ENCODE measurements at regions not wholly inside any gene's neighbourhood (a gene's known extent, or its start where the extent isn't known, plus 50 kb on each side); places are given as distances from the start of the nearest gene placed in this dataset.
"Not testable (repeated sequence)": the region's sequence is repeated elsewhere in the genome, so short reads cannot be mapped to it uniquely, and the experiment has no call there.

DNA sequence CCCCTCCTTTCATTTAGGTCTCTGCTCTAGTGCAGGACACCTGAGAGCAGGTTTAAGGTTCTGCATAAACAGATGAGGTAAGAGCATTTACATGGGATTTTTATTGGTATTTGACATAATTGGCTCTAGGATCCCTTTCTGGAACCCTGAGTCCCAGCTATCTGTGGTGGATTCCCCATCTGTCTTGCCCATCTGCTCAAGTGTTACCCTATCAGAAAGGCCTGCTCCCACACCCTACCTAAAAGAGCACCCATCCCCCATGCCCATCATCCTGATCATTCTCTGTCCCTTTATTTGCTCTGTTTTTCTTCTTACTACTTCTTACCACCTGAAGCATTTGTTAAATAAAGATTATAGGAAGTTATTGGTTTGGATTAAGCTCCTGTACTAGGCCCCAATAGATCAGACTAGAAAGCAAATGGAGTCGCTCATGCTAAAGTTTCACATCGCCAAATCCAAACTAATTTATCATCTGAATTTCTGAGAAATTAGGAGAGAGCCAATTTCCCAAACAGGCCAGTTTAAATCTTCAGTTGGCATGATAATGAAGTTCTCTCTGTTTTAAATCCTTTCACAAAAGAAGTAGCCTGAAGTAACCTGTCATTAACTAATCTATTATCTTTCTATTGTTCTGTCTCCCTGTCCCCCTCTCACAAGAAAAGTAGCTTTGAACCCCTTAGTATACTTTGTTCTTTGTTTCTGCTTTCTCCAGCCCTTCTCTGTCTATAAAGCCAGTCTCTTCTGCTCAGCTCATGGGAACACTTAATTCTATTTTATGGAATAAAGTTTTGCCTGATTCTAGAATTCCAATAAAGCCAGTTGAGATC lies 178.6 kb downstream of the ZNF674 start:
- DNase-seq = no peak

DNA sequence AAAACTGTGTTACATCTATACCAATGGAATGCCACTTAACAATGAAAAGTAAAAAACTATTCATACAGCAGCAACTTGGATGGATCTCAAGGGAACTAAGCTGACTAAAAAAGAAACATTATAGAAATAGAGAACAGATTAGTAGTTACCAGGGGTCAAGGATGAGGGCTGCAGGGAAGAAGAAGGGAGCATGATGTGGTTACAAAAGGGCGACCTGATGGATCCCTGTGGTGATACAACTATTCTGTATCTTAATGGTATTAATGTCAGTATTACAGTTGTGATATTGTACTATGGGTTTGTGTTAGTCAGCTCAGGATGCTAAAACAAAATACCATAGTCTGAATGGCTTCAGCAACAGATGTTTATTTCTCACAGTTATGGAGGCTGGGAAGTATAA lies 190.7 kb downstream of the ZNF674 start:
- no peak for DNase-seq

- no peak for DNase-seq
Measured at GRCh38 chrX:46341767-46342322, 203.4 kb downstream of the ZNF674 start.

DNA sequence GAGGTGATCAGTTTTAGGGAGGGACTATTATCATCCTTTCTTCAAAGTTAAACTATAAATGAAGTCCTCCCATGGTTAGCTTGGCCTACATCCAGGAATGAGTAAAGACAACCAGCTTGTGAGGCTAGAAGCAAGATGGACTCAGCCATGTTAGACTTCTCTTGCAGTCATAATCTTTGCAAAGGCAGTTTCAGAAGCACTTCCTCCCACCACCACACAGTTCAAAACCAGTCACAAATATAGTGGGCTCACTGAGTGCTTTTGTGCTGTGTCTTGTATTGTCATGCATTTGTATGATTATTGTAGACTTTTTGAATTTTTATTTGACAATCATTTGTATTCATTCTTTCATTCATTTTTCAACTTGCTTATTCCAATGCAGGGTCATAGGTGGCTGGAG lies 204.5 kb downstream of the ZNF674 start:
- no peak for DNase-seq

DNA sequence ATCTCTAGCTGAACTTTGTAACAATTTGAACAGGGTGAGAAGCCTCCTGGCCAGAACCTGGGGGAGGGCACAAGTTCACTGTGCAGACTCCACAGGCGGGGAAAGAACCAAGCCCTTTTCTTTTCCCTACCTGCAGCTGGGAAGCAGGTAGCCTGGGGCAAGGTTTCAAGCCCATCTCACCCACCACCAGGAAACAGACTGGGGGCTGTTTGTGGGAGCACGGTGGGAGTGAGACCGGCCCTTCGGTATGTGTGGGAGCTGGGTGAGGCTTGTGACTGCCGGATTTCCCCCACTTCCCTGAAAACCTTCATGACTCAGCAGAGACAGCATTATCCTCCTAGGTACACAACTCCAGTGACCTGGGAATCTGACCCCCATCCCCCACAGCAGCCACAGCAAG lies 211.7 kb downstream of the ZNF674 start:
- no peak for DNase-seq

DNA sequence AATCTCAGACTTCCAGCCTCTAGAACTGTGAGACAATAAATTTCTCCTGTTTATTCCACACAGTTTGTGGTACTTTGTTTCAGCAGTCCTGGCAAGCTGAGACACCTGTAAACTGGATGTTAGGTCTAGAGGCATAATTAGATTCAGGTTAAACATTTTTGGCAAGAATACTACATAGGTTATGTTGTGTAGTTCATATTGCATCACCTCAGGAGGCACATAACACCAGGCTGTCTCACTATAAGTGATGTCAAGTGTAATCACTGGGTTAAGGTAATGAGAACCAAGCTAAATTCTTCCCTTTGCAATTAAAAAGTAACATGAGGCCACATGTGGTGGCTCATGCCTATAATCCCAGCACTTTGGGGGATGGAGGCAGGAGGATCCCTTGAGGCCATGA lies 214.2 kb downstream of the ZNF674 start:
- DNase-seq = no peak

GRCh38 chrX:46330513-46330912 lies 214.7 kb downstream of the ZNF674 start:
- no peak for DNase-seq

DNA sequence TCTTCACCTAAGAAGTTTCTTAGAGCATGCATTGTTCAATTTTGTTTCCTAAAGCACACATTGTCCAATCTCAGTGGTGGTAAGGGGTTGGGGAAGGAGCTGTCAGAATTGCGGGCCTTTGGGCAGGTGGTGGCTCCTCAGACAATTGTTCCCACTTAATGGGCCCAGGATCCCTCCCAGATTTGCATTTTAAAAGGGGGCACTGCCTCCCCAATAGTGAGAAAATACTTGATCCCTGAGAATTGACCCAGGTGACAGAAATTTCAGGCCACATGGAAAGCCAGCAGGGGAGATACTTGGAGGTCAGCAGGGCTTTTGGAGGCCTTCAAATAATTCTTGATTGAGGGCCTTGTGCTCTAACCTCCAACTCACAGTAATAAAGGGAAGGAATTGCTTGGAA lies 217.1 kb downstream of the ZNF674 start:
- no peak for DNase-seq

DNA sequence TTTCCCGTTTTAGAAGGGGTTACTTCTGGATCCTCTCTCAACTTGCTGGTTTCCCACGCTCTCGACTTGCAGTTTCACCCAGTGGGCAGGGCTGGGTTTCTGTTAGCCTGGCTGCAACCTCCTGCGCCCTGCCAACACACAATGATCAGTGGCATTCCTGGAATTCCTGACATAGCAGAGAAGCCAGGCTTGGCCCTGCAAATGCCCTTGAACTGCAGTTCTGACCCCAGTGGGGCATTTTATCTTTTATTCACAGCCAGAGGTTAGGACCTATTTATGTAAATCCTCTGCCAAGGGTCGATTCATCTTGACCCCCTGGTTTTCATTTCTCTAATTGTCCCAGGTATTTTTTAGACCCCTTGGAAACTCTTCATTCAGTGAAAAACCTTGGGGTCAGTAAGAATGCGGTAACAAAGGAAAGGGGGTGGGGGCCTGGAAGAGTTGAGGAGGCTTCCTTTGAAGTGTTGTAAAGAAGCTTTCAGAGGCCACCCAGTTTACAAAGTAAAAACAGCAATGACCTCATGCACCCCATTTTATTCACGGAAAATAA lies 217.6 kb downstream of the ZNF674 start:
- DNase-seq = no peak

DNA sequence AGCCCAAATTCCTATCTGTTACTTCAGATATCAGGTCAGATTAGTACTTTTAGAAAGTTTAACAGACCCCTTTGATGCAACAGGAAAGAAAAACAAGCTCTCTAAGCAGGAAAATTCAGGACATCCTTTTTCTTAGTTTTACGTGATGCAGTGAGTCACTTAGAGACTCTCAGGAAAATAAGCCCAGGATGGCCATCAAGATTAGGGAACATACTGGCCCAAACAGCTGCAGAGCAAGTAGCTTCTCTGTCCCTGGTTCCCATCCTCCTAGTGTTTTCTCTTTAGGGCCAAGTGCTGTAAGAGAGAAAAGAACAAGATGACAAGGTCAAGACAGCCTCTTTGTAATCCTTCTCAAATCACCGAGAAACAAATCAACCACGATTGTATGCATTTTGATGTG lies 219.1 kb downstream of the ZNF674 start:
- DNase-seq = no peak

DNA sequence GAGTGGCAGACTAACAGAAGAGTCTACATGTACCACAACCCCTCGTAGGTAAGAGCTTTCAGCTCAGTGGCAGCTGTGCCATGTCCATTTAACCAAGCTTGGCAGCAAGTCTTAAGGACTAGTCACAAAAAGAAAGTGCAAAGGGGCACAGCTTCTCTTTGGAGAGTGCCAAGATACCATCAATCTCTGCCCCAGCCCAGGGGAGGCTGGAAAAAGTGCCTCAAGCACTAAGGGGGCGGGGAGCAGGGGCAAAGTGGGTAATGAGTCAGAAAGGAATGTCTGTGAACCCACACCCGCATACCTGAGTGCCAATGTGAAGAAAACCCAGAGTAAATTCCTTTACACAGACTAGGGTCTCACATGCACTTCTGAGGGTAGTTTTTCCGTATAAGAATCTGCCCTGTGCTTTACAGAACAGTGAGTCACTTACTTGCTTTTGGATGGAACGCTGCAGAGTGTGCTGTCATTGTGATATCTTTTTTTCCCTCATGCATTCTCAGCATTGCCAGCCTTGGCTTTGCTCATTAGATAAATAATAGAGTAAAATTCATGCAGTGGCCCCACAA lies 219.8 kb downstream of the ZNF674 start:
- DNase-seq = no peak

- DNase-seq = no peak
Measured at GRCh38 chrX:46324166-46324565, 221.1 kb downstream of the ZNF674 start.

GRCh38 chrX:46322929-46323328 lies 222.3 kb downstream of the ZNF674 start:
- not testable (repeated sequence) for DNase-seq

DNA sequence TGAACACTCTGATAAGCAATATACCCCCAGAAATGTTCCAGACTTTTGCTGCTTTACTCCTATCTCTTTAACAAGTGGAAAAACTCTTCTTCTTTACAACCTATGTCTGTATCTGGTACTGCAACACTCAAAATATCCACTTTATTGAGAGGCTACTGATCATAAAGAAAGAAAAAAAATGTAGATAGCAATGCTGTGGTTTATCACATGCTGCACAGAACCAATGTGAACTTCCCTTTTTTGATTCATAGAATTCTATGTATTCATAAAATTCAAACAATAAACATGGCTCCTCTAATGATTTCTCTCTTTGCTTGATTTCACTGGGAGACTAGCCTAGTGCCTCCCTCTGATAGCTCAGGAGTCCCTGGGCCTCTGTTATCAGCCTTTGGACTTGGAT lies 223.5 kb downstream of the ZNF674 start:
- no peak for DNase-seq

- DNase-seq = no peak
Measured at GRCh38 chrX:46319750-46320149, 225.5 kb downstream of the ZNF674 start.

DNA sequence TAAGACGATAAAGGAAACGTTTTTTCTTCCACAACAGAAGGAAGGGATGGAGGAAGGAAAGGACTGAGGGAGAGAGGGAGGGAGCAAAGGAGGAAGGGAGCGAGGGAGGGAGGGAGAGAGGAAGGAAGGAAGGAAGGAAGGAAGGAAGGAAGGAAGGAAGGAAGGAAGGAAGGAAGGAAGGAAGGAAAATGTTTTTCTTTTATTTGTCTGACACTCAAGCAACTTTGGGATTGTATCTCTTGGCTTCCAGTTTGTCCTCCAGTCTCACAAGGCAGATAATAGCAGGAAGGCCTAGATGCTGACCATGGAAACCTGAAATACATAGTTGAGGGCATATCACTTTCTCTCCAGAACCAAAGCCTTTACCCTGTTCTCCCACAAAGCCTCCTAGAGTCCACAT lies 226.7 kb downstream of the ZNF674 start:
- DNase-seq = no peak

DNA sequence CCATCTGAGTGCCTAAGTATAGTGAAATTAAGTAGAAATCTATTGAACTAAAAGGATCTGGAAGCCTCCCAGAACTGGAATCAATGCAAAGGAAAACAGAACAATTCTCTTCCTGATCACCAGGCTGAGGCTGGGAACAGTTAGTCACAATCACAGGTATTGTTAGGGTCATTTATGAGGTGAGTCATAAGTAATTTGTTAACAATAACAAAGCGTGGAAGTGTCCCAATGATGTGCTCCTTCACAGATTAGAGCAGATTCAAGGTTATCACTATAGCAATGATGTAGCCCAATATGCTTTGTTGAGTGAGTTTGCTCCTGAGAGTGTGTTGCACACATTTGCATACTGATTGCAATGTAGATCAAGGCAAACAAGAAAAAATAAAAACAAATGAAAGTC lies 228.1 kb downstream of the ZNF674 start:
- DNase-seq = no peak

DNA sequence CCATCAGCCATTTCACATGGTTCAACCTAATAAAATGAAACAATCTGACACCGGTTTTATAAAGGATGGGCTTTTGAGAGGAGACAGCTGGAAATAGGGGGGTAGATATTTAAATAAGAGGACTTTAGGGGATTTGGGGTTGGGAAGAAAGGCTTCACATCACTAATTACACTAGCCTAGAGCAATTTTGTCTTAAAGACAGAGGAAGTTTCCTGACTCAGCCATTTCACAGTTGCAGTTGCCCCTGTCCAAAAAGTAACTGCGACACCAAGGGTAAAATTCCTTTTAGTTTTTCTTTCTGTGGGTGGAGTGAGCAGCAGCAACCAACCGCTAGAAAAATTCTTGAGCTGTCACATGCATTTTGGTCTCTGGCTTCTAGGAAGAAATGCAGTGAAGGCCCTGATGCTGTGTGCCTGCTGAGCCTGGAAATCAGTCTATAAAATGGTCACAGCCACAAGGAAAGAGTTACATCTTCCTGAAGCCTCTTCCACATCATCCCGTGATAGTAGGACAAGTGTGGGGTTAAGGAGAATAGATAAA lies 233.6 kb downstream of the ZNF674 start:
- no peak for DNase-seq

DNA sequence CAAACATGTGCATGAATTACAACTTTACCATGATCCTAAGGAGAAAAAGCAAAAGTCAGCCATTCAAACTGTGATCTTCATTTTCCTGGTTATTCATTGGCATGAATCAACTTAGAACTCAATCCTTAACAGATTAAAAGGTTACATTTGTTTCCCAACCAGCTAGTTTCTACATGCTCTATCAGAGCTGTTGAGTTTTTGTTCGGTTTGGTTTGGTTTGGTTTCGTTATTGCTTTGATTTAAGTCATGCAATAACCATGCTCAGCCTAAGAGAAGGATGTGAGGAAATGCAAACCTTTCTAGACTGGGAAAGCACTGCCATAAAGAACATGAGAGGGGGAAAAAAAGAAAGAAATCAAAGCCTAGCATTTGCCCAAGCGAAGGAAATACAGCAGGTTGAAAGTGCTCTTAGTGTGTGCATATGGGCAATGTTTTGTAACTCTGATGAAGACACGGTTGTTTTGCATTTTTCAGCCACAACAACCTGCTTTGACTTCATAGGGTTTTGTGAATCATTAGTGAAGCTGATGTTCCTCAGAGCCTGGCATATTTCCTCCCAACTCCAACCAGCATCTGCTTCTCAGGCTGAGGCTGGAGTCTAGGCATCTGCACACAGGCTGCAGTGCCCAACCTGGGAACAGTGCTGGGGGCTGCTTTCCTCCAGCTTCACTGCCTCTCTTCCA lies 234.3 kb downstream of the ZNF674 start:
- no peak for DNase-seq

- DNase-seq = no peak
Measured at GRCh38 chrX:46308110-46308509, 237.1 kb downstream of the ZNF674 start.

DNA sequence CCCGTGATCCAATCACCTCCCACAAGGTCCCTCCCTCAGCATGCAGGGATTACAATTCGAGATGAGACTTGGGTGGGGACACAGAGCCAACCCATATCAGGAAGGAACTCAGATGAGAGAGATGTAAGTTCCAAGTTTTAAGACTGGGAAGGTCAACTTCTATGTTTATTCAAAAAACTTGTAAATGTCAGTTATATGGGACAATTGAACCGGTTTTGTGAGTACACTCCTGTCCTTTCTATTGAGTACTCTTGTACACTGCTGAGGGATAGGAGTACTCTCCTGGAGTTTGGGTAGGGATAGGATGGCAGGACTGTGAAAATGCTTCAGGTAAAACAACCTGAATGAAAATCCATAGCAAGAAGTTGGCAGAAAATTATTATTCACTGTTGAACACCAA lies 239.1 kb downstream of the ZNF674 start:
- no peak for DNase-seq

DNA sequence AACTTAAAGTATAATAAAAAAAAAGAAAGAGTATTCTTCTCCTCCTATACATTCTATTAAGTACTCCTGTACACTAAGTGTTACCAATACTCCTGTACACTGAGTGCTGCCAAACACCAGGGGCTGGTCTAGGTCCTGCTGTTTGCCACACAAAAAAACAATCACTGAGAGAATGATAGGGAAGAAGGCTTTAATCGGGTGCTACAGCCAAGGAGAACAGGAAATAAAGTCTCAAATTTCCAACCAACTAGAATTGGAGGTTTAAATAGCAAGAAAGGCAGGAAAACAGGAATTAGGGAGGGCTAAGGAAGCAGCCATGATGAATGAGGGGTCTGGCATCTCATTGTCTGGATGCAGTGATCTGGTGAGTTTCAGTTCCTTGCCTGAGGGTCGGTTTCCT lies 239.8 kb downstream of the ZNF674 start:
- no peak for DNase-seq

GRCh38 chrX:46301903-46302302 lies 243.3 kb downstream of the ZNF674 start:
- DNase-seq = no peak

Data from NCI-H510A (cell line).